OCI-LY7 (cell line): ENCODE measurements at regions not wholly inside any gene's neighbourhood (a gene's known extent, or its start where the extent isn't known, plus 50 kb on each side); places are given as distances from the start of the nearest gene placed in this dataset.

ENCODE experiments used
- BruUV-seq: library from RNA; stranded (reverse); fragments of 400-500 nt; replicated peaks from 2 replicates; lab custom pipeline; 2021; lab: Mats Ljungman, UMichigan
- CTCF ChIA-PET: fragments of 300-600 bp; sonication (Branson Sonifier 250); formaldehyde crosslinking; loops from one replicate; lab custom pipeline; 2022; ENCODE audit warnings: antibody characterized with exemption; ENCODE audit not compliant: unreplicated experiment; lab: Charles Lee
- POLR2A ChIA-PET: fragments of 300-600 bp; sonication (Branson Sonifier 250); formaldehyde crosslinking; loops from one replicate; lab custom pipeline; 2022; ENCODE audit warnings: antibody characterized with exemption; lab: Charles Lee
- DNase-seq: peaks from one replicate; pipeline ENCODE4 v3.0.0-alpha.2; 2015; ENCODE audit warnings: low spot score
- H2AFZ ChIP-seq: fragments of 200-600 bp; sonication (generic), shearing (Covaris generic); 2 replicates; pipeline ENCODE4 v1.6.1; 2014; ENCODE audit warnings: mild to moderate bottlenecking, antibody characterized with exemption, low read length, moderate library complexity
- H3K27ac ChIP-seq: fragments of 200-600 bp; sonication (generic); 2 replicates; pipeline ENCODE4 v1.5.1; 2014; ENCODE audit warnings: mixed run types, low read depth, mild to moderate bottlenecking, moderate library complexity, low read length, inconsistent platforms; ENCODE audit not compliant: poor library complexity, severe bottlenecking
- H3K36me3 ChIP-seq: fragments of 200-600 bp; sonication (generic); 2 replicates; pipeline ENCODE4 v1.6.1; 2014; ENCODE audit warnings: mild to moderate bottlenecking, antibody characterized with exemption, low read length, moderate library complexity, mixed read lengths; ENCODE audit not compliant: insufficient read depth
- H3K4me1 ChIP-seq: fragments of 200-600 bp; sonication (generic); 2 replicates; pipeline ENCODE4 v1.5.1; 2014; ENCODE audit warnings: mild to moderate bottlenecking, low read length; ENCODE audit not compliant: insufficient read depth, poor library complexity, severe bottlenecking
- H3K4me2 ChIP-seq: fragments of 200-600 bp; sonication (generic); 2 replicates; pipeline ENCODE4 v1.6.1; 2014; ENCODE audit warnings: mild to moderate bottlenecking, low read length
- H3K4me3 ChIP-seq: fragments of 200-600 bp; sonication (generic); 2 replicates; pipeline ENCODE4 v1.5.1; 2014; ENCODE audit warnings: mild to moderate bottlenecking, low read depth, low read length; ENCODE audit not compliant: poor library complexity, severe bottlenecking
- H3K79me2 ChIP-seq: fragments of 200-600 bp; sonication (generic); 2 replicates; pipeline ENCODE4 v1.6.1; 2016; ENCODE audit warnings: low read depth, mild to moderate bottlenecking, low read length, moderate library complexity, mixed read lengths; ENCODE audit not compliant: insufficient read depth
- H3K9me2 ChIP-seq: fragments of 200-600 bp; sonication (generic); 2 replicates; pipeline ENCODE4 v1.6.1; 2016; ENCODE audit warnings: mild to moderate bottlenecking, low read length, mixed read lengths; ENCODE audit not compliant: insufficient read depth
- H3K9me3 ChIP-seq: fragments of 200-600 bp; sonication (generic); 2 replicates; pipeline ENCODE4 v1.6.1; 2014; ENCODE audit warnings: mild to moderate bottlenecking, mixed run types, low read length, mixed read lengths
- H4K20me1 ChIP-seq: fragments of 200-600 bp; sonication (generic); 2 replicates; pipeline ENCODE4 v1.6.1; 2014; ENCODE audit warnings: mild to moderate bottlenecking, antibody characterized with exemption, low read length, moderate library complexity, mixed read lengths; ENCODE audit not compliant: insufficient read depth
- CTCF ChIP-seq: fragments of 200-600 bp; sonication (generic); conservative IDR thresholded peaks from 2 replicates; pipeline ENCODE4 v1.5.1; 2014; ENCODE audit warnings: mild to moderate bottlenecking, antibody characterized with exemption, low read length, moderate library complexity, mixed read lengths
- EZH2phosphoT487 ChIP-seq: fragments of 200-600 bp; sonication (generic); IDR thresholded peaks from 2 replicates; pipeline ENCODE4 v1.6.1; 2018; ENCODE audit warnings: low read depth, borderline replicate concordance, mild to moderate bottlenecking, mixed run types, antibody characterized with exemption, low read length, moderate library complexity, mixed read lengths
- intact Hi-C: fragments of 100-400 bp; cut with micrococcal nuclease; formaldehyde crosslinking; loops from one replicate; pipeline ENCODE4 v1.10.0; 2022; ENCODE audit not compliant: unreplicated experiment

GRCh38 chr10:131724169-131724545 is 176.7 kb upstream of the PPP2R2D start:
- H4K20me1 ChIP-seq = no peaks in the 10 kb centered on the region
- no peaks in the 10 kb centered on the region for H3K36me3 ChIP-seq
- H3K9me2 ChIP-seq = no peaks in the 10 kb centered on the region
- H2AFZ ChIP-seq = no peak overlapping the region
- no peaks in the 10 kb centered on the region for H3K79me2 ChIP-seq
- H3K4me1 ChIP-seq = no peaks in the 10 kb centered on the region
- ChIA-PET CTCF (no interaction called here), POLR2A (no interaction called here)
- H3K4me3 ChIP-seq = no peak overlapping the region
- DNase-seq = no peak
- no peaks in the 10 kb centered on the region for H3K9me3 ChIP-seq
- no peak overlapping the region for H3K27ac ChIP-seq
- H3K4me2 ChIP-seq = no peak overlapping the region
- intact Hi-C loops = no loop called here
- BruUV-seq = no TSS peak
- TF ChIP-seq EZH2phosphoT487 (no peak), CTCF (no peak)

- Histone ChIP-seq H3K9me2 (no peaks in the 10 kb centered on the region), H3K79me2 (no peaks in the 10 kb centered on the region), H2AFZ (no peak overlapping the region), H3K36me3 (no peaks in the 10 kb centered on the region), H3K9me3 (no peaks in the 10 kb centered on the region), H3K4me3 (no peak overlapping the region), H3K4me2 (no peak overlapping the region), H3K27ac (no peak overlapping the region), H3K4me1 (no peaks in the 10 kb centered on the region), H4K20me1 (no peaks in the 10 kb centered on the region)
- CTCF ChIA-PET = no interaction called here
- DNase-seq = no peak
- POLR2A ChIA-PET = no interaction called here
- intact Hi-C loops = no loop called here
- BruUV-seq = no TSS peak
- TF ChIP-seq EZH2phosphoT487 (no peak), CTCF (no peak)
Measured at GRCh38 chr10:131724891-131725580, 175.8 kb upstream of the PPP2R2D start.

- TF ChIP-seq CTCF = no peak
- TF ChIP-seq EZH2phosphoT487 = no peak
- intact Hi-C loops = no loop called here
- no peaks in the 10 kb centered on the region for H3K9me3 ChIP-seq
- BruUV-seq = no TSS peak
- no peaks in the 10 kb centered on the region for H3K36me3 ChIP-seq
- no peaks in the 10 kb centered on the region for H3K79me2 ChIP-seq
- H3K4me1 ChIP-seq = no peaks in the 10 kb centered on the region
- no peak overlapping the region for H3K27ac ChIP-seq
- no peaks in the 10 kb centered on the region for H3K9me2 ChIP-seq
- no peak for DNase-seq
- H4K20me1 ChIP-seq = no peaks in the 10 kb centered on the region
- POLR2A ChIA-PET = no interaction called here
- no peak overlapping the region for H2AFZ ChIP-seq
- H3K4me2 ChIP-seq = no peak overlapping the region
- CTCF ChIA-PET = no interaction called here
- no peak overlapping the region for H3K4me3 ChIP-seq
Measured at GRCh38 chr10:131725581-131726069, 175.2 kb upstream of the PPP2R2D start.
